Small intestine (tissue), 7 donors: ENCODE measurements at regions not wholly inside any gene's neighbourhood (a gene's known extent, or its start where the extent isn't known, plus 50 kb on each side); places are given as distances from the start of the nearest gene placed in this dataset.
A peak's percentile ranks its signal among the peaks of the same experiment; 100 is the strongest.

Experiments
- DNase-seq, 2 donors: peaks; one replicate each; pipeline versions ENCODE4 v3.0.0 to v3.0.0-alpha.2; 2013
- FAIRE-seq: peaks from 2 replicates; lab custom pipeline; 2012; peaks lifted over from hg19 to GRCh38; lab: Jason Lieb, UNC
- H3K27ac ChIP-seq, 3 donors: one replicate each; pipeline ENCODE4 v1.5.1; 2013; ENCODE audit warnings: low read length in 2 of 3, mild to moderate bottlenecking in 2 of 3, control low read depth in 1 of 3, inconsistent platforms in 1 of 3, low read depth in 1 of 3, moderate library complexity in 1 of 3
- H3K27me3 ChIP-seq, 3 donors: one replicate each; pipeline ENCODE4 v1.6.1; 2013; ENCODE audit warnings: low read length in 3 of 3, inconsistent platforms in 1 of 3; ENCODE audit not compliant: control insufficient read depth in 3 of 3, insufficient read depth in 3 of 3
- H3K36me3 ChIP-seq, 3 donors: one replicate each; pipeline ENCODE4 v1.6.1; 2013; ENCODE audit warnings: low read length in 3 of 3, inconsistent platforms in 1 of 3, low read depth in 1 of 3, mild to moderate bottlenecking in 1 of 3, moderate library complexity in 1 of 3; ENCODE audit not compliant: control insufficient read depth in 3 of 3, insufficient read depth in 2 of 3
- H3K4me1 ChIP-seq, 3 donors: one replicate each; pipeline ENCODE4 v1.6.1; 2013; ENCODE audit warnings: low read length in 2 of 3, inconsistent platforms in 1 of 3, low read depth in 1 of 3, mild to moderate bottlenecking in 1 of 3, moderate library complexity in 1 of 3; ENCODE audit not compliant: control insufficient read depth in 3 of 3, insufficient read depth in 2 of 3
- H3K4me3 ChIP-seq, 3 donors: one replicate each; pipeline ENCODE4 v1.5.1; 2013; ENCODE audit warnings: low read length in 3 of 3, control low read depth in 1 of 3, inconsistent platforms in 1 of 3, low read depth in 1 of 3, mild to moderate bottlenecking in 1 of 3, moderate library complexity in 1 of 3
- H3K9me3 ChIP-seq, 2 donors: one replicate each; pipeline ENCODE4 v1.6.1; 2013; ENCODE audit warnings: low read depth in 1 of 2, low read length in 1 of 2; ENCODE audit not compliant: control insufficient read depth in 2 of 2, insufficient read depth in 1 of 2
- WGBS, 3 donors: extraction: QIAGEN DNeasy Blood & Tissue Kit; methylation state at CpG; one replicate each; pipeline ENCODE4 v1.1.7; 2013; 5-methylcytosine and 5-hydroxymethylcytosine counted together
- donor health status: healthy with polysubstance abuse.
- donor health status: control.
- donor health status: control.
- donor health status: Bipolar disorder and iron deficiency.
- donor health status: healthy.

DNA sequence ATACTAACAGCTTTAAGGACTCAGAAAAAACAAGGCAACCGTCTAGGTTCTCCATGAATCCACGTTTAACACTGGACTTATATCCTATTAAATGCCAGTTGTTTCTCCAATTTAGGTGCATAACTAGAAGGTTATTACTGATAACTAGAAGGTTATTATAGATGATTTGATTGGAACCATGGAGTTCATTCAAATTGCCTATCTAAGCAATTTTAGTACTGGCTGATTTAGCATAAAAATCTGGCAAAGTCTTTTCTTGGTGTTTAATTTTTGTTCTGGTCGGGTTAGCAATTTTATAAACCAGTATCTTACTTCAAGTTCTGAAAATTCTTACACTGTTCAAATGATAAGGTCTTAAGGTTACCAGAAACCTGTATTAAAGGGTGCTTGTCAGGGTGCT lies 672.8 kb upstream of the GNPDA2 start:
- WGBS, 3 donors: 29 to 44% (median 42%) methylated on average over 3 of the region's 3 CpGs

DNA sequence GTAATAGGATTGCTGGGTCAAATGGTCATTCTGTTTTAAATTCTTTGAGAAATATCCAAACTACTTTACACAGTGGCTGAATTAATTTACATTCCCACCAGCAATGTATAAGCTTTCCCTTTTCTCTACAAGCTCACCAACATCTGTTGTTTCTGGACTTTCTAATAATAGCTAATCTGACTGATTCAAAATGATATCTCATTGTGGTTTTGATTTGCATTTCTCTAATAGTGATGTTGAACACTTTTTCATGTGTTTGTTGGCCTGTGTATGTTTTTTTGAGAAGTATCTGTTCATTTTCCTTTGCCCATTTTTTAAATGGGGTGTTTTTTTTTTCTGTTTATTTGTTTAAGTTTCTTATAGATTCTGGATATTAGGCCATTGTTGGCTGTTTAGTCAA lies 659.0 kb upstream of the GNPDA2 start:
- H3K4me3 ChIP-seq: no peak overlapping the region
- H3K27ac ChIP-seq: no peak overlapping the region
- H3K27me3 ChIP-seq: no peaks in the 10 kb centered on the region
- H3K9me3 ChIP-seq: no peaks in the 10 kb centered on the region
- H3K4me1 ChIP-seq: no peaks in the 10 kb centered on the region
- FAIRE-seq: no peak
- no peaks in the 10 kb centered on the region for H3K36me3 ChIP-seq
- DNase-seq: no peak

More for the DNA sequence above, 672.8 kb upstream of the GNPDA2 start:
- Histone ChIP-seq H3K27ac (no peak overlapping the region), H3K4me1 (no peaks in the 10 kb centered on the region), H3K36me3 (no peaks in the 10 kb centered on the region), H3K27me3 (no peaks in the 10 kb centered on the region), H3K9me3 (peaks cover 0 to 3% of the 10 kb centered on the region in 2 donors), H3K4me3 (no peak overlapping the region)
- no peak for FAIRE-seq
- no peak for DNase-seq

DNA sequence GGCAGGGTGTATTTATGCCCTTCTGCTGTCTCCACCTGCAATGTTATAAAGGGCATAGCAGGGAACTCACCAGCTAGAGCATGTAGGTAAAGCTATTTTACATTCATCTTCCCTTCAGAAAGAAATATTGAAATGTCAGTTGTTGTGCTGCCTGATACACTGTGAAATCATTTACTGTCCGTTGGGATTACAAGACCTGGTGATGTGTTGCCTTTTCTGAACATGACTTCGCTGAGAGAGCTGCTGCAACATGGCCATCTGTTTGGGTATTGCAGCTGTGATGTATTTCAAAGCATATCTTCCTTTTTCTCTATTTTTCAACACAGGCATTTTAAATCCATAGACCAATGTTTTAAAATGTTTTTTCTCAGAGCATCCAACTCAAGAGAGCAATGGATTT lies 644.1 kb upstream of the GNPDA2 start:
- Histone ChIP-seq H3K36me3 (no peaks in the 10 kb centered on the region), H3K4me3 (no peak overlapping the region), H3K4me1 (no peaks in the 10 kb centered on the region), H3K27ac (no peak overlapping the region), H3K9me3 (no peaks in the 10 kb centered on the region), H3K27me3 (no peaks in the 10 kb centered on the region)
- no peak for FAIRE-seq
- no peak for DNase-seq
- WGBS, 3 donors: 58 to 75% (median 59%) methylated on average over 2 of the region's 2 CpGs

GRCh38 chr4:45368832-45369231 lies 642.5 kb upstream of the GNPDA2 start:
- Histone ChIP-seq H3K4me1 (no peaks in the 10 kb centered on the region), H3K4me3 (no peak overlapping the region), H3K36me3 (no peaks in the 10 kb centered on the region), H3K9me3 (no peaks in the 10 kb centered on the region), H3K27ac (no peak overlapping the region), H3K27me3 (no peaks in the 10 kb centered on the region)
- WGBS, 3 donors: 3 to 19% (median 3%) methylated on average over 1 of the region's 1 CpG
- FAIRE-seq: no peak
- DNase-seq: no peak

- DNase-seq (no peak), FAIRE-seq (no peak)
- 61 to 67% (median 67%) methylated on average over 3 of the region's 3 CpGs for WGBS, 3 donors
- H3K9me3 ChIP-seq: peaks cover 0 to 6% of the 10 kb centered on the region in 2 donors
- H3K4me3 ChIP-seq: no peak overlapping the region
- no peaks in the 10 kb centered on the region for H3K36me3 ChIP-seq
- no peaks in the 10 kb centered on the region for H3K4me1 ChIP-seq
- H3K27ac ChIP-seq: no peak overlapping the region
- H3K27me3 ChIP-seq: no peaks in the 10 kb centered on the region
These were observed 637.6 kb upstream of the GNPDA2 start for GRCh38 chr4:45363931-45364330.

GRCh38 chr4:45358573-45359506 lies 632.5 kb upstream of the GNPDA2 start:
- Histone ChIP-seq H3K27ac (no peak overlapping the region), H3K4me3 (no peak overlapping the region), H3K27me3 (no peaks in the 10 kb centered on the region), H3K9me3 (peaks cover 0 to 6% of the 10 kb centered on the region in 2 donors), H3K36me3 (no peaks in the 10 kb centered on the region), H3K4me1 (no peaks in the 10 kb centered on the region)
- FAIRE-seq (no peak), DNase-seq (no peak)
- WGBS, 3 donors: 55 to 80% (median 71%) methylated on average over 3 of the region's 3 CpGs

DNA sequence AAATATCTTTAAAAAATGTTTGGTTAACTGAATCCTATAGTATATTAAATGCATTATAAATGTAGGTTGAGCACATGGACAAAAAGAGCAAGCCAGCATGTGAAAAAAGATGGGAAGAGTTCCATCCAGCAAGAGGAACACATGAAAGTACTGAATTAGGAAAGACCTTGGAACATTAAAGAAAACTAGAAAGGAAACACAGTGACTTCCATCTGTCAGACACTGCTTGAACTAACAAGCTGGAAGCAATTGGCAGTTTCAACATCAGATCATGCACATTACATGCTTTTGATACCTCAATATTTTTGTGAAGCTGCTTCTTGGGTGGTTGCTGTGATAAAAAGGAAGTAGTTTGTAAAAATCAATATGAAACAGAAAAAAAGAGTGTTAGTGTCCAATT lies 626.8 kb upstream of the GNPDA2 start:
- H3K4me1 ChIP-seq: no peaks in the 10 kb centered on the region
- H3K4me3 ChIP-seq: no peak overlapping the region
- H3K27me3 ChIP-seq: no peaks in the 10 kb centered on the region
- no peaks in the 10 kb centered on the region for H3K9me3 ChIP-seq
- DNase-seq (no peak), FAIRE-seq (no peak)
- H3K36me3 ChIP-seq: no peaks in the 10 kb centered on the region
- H3K27ac ChIP-seq: no peak overlapping the region

DNA sequence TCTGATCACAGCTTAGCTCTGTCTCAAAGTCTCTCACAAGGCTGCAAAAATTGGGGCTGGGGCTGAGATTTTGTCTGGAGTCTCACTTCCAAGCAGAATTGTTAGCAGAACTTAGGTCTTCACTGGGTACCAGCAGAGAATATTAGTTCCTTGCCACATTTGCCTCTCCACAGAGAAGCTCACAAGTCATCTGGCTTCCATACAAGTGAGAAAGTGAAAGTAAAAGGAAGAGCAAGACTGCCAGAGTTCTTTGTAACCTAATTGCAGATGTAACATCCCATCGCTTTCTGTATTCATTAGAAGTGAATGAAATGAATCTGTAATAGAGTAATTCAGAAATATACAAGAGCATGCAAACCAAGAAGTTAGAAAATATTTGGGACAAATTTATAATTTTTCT lies 624.1 kb upstream of the GNPDA2 start:
- Histone ChIP-seq H3K4me1 (no peaks in the 10 kb centered on the region), H3K9me3 (no peaks in the 10 kb centered on the region), H3K4me3 (no peak overlapping the region), H3K36me3 (no peaks in the 10 kb centered on the region), H3K27ac (no peak overlapping the region), H3K27me3 (no peaks in the 10 kb centered on the region)
- FAIRE-seq (no peak), DNase-seq (peak; percentile 2 to 21)
- 8 to 27% (median 21%) methylated on average over 1 of the region's 1 CpG for WGBS, 3 donors

DNA sequence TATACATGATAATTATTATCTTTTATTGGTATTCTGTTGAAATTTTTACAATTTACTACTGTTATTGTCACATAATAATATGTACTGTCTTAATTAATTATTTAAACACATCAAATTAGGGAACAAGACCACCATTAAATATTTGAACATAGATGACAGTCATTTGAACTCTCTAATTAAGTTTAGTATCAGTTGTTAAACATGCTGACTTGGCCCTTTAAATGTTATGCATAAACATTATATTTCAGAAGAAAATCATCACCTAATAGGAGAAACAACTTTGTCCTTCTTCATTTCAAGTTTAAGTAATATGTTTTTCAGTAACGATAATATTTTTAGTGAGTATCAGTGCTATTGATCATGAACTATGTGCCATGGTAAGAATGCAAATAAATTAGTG lies 623.5 kb upstream of the GNPDA2 start:
- Histone ChIP-seq H3K36me3 (no peaks in the 10 kb centered on the region), H3K27me3 (no peaks in the 10 kb centered on the region), H3K9me3 (no peaks in the 10 kb centered on the region), H3K4me3 (no peak overlapping the region), H3K4me1 (no peaks in the 10 kb centered on the region), H3K27ac (no peak overlapping the region)
- no peak for DNase-seq
- no peak for FAIRE-seq
- WGBS, 3 donors: 72 to 87% (median 84%) methylated on average over 1 of the region's 1 CpG
